ENCODE measurements at regions not wholly inside any gene's neighbourhood (a gene's known extent, or its start where the extent isn't known, plus 50 kb on each side); places are given as distances from the start of the nearest gene placed in this dataset.

GRCh38 chr11:26188554-26188953 lies 143.4 kb upstream of the ANO3 start:
- no peak for TF ChIP-seq TP53 (CRISPR knock-in tag; IDR thresholded peaks at IDR 0.05)
- TF ChIP-seq JUN (IDR thresholded peaks at IDR 0.05), result no peak
- no peak for TF ChIP-seq CTCF (IDR thresholded peaks at IDR 0.05)

Data from A549 (cell line).